ENCODE measurements at regions not wholly inside any gene's neighbourhood (a gene's known extent, or its start where the extent isn't known, plus 50 kb on each side); places are given as distances from the start of the nearest gene placed in this dataset.

DNA sequence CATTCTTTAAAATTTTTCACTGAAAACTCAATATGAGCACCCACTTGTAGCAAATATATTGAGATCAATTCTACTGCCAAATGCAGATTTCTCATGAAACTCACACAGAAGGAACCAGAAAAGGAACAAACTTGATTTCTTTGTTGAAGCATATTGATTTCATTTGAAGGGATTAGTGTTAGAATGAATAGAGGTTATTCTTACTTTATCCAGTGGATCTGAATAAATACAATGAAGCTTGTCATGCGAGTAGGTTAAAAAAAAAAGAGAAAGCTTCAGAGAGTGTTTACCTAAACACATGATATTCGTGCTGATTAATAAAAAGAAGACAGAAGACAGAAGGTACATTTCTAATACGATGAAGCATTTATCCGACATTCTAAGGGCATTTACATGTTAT, 226.7 kb upstream of the ZSWIM2 start:
- TF ChIP-seq TCF4 (CRISPR knock-in tag; IDR thresholded peaks at IDR 0.05; ENCODE audit: borderline replicate concordance) (no peak), ZC3H10 (CRISPR knock-in tag; IDR thresholded peaks at IDR 0.05) (no peak)

All from SK-N-SH treated with all-trans-retinoic acid at 6 μM for 48 hours (cell line).